ENCODE measurements at regions not wholly inside any gene's neighbourhood (a gene's known extent, or its start where the extent isn't known, plus 50 kb on each side); places are given as distances from the start of the nearest gene placed in this dataset.

GRCh38 chr2:106596844-106597243, 109.7 kb downstream of the CD8B2 start:
- no peak overlapping the region for H2AFZ ChIP-seq
- no peaks in the 10 kb centered on the region for H3K27me3 ChIP-seq
- H3K36me3 ChIP-seq (replicated peaks; ENCODE audit: insufficient read depth, low read depth), result no peaks in the 10 kb centered on the region
- no peak overlapping the region for H3K4me2 ChIP-seq
- TF ChIP-seq, protein P1, sequence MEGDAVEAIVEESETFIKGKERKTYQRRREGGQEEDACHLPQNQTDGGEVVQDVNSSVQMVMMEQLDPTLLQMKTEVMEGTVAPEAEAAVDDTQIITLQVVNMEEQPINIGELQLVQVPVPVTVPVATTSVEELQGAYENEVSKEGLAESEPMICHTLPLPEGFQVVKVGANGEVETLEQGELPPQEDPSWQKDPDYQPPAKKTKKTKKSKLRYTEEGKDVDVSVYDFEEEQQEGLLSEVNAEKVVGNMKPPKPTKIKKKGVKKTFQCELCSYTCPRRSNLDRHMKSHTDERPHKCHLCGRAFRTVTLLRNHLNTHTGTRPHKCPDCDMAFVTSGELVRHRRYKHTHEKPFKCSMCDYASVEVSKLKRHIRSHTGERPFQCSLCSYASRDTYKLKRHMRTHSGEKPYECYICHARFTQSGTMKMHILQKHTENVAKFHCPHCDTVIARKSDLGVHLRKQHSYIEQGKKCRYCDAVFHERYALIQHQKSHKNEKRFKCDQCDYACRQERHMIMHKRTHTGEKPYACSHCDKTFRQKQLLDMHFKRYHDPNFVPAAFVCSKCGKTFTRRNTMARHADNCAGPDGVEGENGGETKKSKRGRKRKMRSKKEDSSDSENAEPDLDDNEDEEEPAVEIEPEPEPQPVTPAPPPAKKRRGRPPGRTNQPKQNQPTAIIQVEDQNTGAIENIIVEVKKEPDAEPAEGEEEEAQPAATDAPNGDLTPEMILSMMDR (IDR thresholded peaks at IDR 0.05; ENCODE audit: poor library complexity), result no peak
- TF ChIP-seq EZH2 (IDR thresholded peaks at IDR 0.05; ENCODE audit: borderline replicate concordance) (no peak), EZH2phosphoT487 (IDR thresholded peaks at IDR 0.05; ENCODE audit: low read depth, severe bottlenecking, unreplicated experiment) (no peak)
- no peak overlapping the region for H3K27ac ChIP-seq
- H3K4me3 ChIP-seq, result no peak overlapping the region
- H3K9me3 ChIP-seq (ENCODE audit: low read depth), result no peaks in the 10 kb centered on the region
- no peaks in the 10 kb centered on the region for H3K9me2 ChIP-seq (replicated peaks; ENCODE audit: insufficient read depth)
- WGBS (ENCODE audit: low lambda C conversion rate, missing lambda C conversion rate), result 69% methylated on average over 4 of the region's 4 CpGs
- no peak for DNase-seq (ENCODE audit: low spot score)
- H4K20me1 ChIP-seq (ENCODE audit: insufficient read depth, poor library complexity, severe bottlenecking), result no peaks in the 10 kb centered on the region
- H3K79me2 ChIP-seq, result no peaks in the 10 kb centered on the region
- H3K4me1 ChIP-seq (ENCODE audit: insufficient read depth), result no peaks in the 10 kb centered on the region

DNA sequence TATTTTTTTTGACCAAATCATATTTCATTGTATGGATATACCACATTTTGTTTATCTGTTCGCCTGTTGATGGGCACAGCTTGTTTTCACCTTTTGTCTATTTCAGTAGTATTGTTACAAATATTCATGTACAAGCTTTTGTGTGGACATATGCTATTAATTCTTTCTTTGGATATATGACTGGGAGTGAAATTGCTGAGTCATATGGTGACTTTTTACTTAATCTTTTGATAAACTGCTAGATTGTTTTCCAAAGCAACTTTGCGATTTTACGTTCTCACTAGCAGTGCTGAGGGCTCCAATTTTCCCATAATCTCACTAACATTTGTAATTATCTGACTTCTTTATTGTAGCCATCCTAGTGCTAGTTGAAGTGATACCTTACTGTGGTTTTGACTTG, 112.4 kb downstream of the CD8B2 start:
- WGBS (ENCODE audit: low lambda C conversion rate, missing lambda C conversion rate), result 90% methylated on average over 3 of the region's 3 CpGs
- H3K9me2 ChIP-seq (replicated peaks; ENCODE audit: insufficient read depth), result no peaks in the 10 kb centered on the region
- no peaks in the 10 kb centered on the region for H3K36me3 ChIP-seq (replicated peaks; ENCODE audit: insufficient read depth, low read depth)
- no peaks in the 10 kb centered on the region for H3K27me3 ChIP-seq
- H3K4me1 ChIP-seq (ENCODE audit: insufficient read depth), result no peaks in the 10 kb centered on the region
- no peak overlapping the region for H3K4me2 ChIP-seq
- no peak for DNase-seq (ENCODE audit: low spot score)
- H2AFZ ChIP-seq, result no peak overlapping the region
- no peaks in the 10 kb centered on the region for H3K9me3 ChIP-seq (ENCODE audit: low read depth)
- no peaks in the 10 kb centered on the region for H4K20me1 ChIP-seq (ENCODE audit: insufficient read depth, poor library complexity, severe bottlenecking)
- no peak overlapping the region for H3K4me3 ChIP-seq
- no peak overlapping the region for H3K27ac ChIP-seq
- no peak for TF ChIP-seq EZH2phosphoT487 (IDR thresholded peaks at IDR 0.05; ENCODE audit: low read depth, severe bottlenecking, unreplicated experiment)
- TF ChIP-seq EZH2 (IDR thresholded peaks at IDR 0.05; ENCODE audit: borderline replicate concordance), result no peak
- TF ChIP-seq, protein P1 (IDR thresholded peaks at IDR 0.05; ENCODE audit: poor library complexity), result no peak
- no peaks in the 10 kb centered on the region for H3K79me2 ChIP-seq

GRCh38 chr2:106602042-106602441, 114.9 kb downstream of the CD8B2 start:
- Histone ChIP-seq H3K27me3 (no peaks in the 10 kb centered on the region), H3K4me3 (no peak overlapping the region), H3K79me2 (no peaks in the 10 kb centered on the region), H4K20me1 (ENCODE audit: insufficient read depth, poor library complexity, severe bottlenecking) (no peaks in the 10 kb centered on the region), H2AFZ (no peak overlapping the region), H3K9me3 (ENCODE audit: low read depth) (no peaks in the 10 kb centered on the region), H3K9me2 (replicated peaks; ENCODE audit: insufficient read depth) (no peaks in the 10 kb centered on the region), H3K4me2 (no peak overlapping the region), H3K4me1 (ENCODE audit: insufficient read depth) (no peaks in the 10 kb centered on the region), H3K36me3 (replicated peaks; ENCODE audit: insufficient read depth, low read depth) (no peaks in the 10 kb centered on the region), H3K27ac (no peak overlapping the region)
- 91% methylated on average over 4 of the region's 4 CpGs for WGBS (ENCODE audit: low lambda C conversion rate, missing lambda C conversion rate)
- TF ChIP-seq EZH2phosphoT487 (IDR thresholded peaks at IDR 0.05; ENCODE audit: low read depth, severe bottlenecking, unreplicated experiment), result no peak
- TF ChIP-seq, protein P1 (IDR thresholded peaks at IDR 0.05; ENCODE audit: poor library complexity), result no peak
- no peak for TF ChIP-seq EZH2 (IDR thresholded peaks at IDR 0.05; ENCODE audit: borderline replicate concordance)
- no peak for DNase-seq (ENCODE audit: low spot score)

GRCh38 chr2:106606652-106607051, 119.5 kb downstream of the CD8B2 start:
- Histone ChIP-seq H3K9me2 (replicated peaks; ENCODE audit: insufficient read depth) (no peaks in the 10 kb centered on the region), H2AFZ (no peak overlapping the region), H3K27me3 (no peaks in the 10 kb centered on the region), H3K79me2 (no peaks in the 10 kb centered on the region), H3K36me3 (replicated peaks; ENCODE audit: insufficient read depth, low read depth) (no peaks in the 10 kb centered on the region), H3K9me3 (ENCODE audit: low read depth) (no peaks in the 10 kb centered on the region), H3K4me1 (ENCODE audit: insufficient read depth) (no peaks in the 10 kb centered on the region), H3K4me3 (no peak overlapping the region), H3K4me2 (no peak overlapping the region), H3K27ac (no peak overlapping the region), H4K20me1 (ENCODE audit: insufficient read depth, poor library complexity, severe bottlenecking) (no peaks in the 10 kb centered on the region)
- TF ChIP-seq EZH2phosphoT487 (IDR thresholded peaks at IDR 0.05; ENCODE audit: low read depth, severe bottlenecking, unreplicated experiment) (no peak), EZH2 (IDR thresholded peaks at IDR 0.05; ENCODE audit: borderline replicate concordance) (no peak)
- TF ChIP-seq, protein P1 (IDR thresholded peaks at IDR 0.05; ENCODE audit: poor library complexity), result no peak
- DNase-seq (ENCODE audit: low spot score), result no peak
- 80% methylated on average over 3 of the region's 3 CpGs for WGBS (ENCODE audit: low lambda C conversion rate, missing lambda C conversion rate)

Data from hepatocyte (in vitro differentiated cells).